ENCODE measurements at regions not wholly inside any gene's neighbourhood (a gene's known extent, or its start where the extent isn't known, plus 50 kb on each side); places are given as distances from the start of the nearest gene placed in this dataset.

DNA sequence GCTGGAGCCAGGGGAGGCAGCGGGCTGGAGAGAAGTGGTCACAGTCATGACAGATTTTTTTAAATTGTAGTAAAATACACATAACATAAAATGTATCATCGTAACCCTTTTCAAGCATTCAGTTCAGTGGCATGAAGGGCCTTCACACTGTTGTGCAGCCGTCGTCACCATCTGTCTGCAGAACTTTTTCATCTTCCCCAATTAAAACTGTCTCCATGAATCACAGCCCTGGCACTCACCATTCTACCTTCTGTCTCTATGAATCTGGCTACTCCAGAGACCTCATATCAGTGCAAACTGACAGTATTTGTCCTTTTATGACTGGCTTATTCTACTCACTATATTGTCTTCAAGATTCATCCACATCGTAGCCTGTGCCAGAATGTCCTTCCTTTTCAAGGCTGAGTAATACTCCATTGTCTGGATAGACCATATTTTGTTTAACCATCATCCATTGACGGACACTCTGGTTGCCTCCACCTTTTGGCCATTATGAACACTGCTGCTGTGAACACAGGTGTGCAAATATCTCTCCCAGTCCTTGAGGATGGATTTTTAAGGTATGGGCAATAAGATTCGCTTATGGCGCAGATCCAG lies 91.5 kb upstream of the NCOR2 start:
- TF ChIP-seq, protein P1, sequence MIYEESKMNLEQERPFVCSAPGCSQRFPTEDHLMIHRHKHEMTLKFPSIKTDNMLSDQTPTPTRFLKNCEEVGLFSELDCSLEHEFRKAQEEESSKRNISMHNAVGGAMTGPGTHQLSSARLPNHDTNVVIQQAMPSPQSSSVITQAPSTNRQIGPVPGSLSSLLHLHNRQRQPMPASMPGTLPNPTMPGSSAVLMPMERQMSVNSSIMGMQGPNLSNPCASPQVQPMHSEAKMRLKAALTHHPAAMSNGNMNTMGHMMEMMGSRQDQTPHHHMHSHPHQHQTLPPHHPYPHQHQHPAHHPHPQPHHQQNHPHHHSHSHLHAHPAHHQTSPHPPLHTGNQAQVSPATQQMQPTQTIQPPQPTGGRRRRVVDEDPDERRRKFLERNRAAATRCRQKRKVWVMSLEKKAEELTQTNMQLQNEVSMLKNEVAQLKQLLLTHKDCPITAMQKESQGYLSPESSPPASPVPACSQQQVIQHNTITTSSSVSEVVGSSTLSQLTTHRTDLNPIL (CRISPR knock-in tag; IDR thresholded peaks at IDR 0.05; ENCODE audit: low read depth), result no peak
- TF ChIP-seq ZFP30 (CRISPR knock-in tag; IDR thresholded peaks at IDR 0.05) (no peak), RARB (CRISPR knock-in tag; IDR thresholded peaks at IDR 0.05) (no peak), ZNF8 (CRISPR knock-in tag; IDR thresholded peaks at IDR 0.05) (no peak), GLIS3 (CRISPR knock-in tag; IDR thresholded peaks at IDR 0.05) (no peak), ZC3H10 (CRISPR knock-in tag; IDR thresholded peaks at IDR 0.05) (no peak), TCF4 (CRISPR knock-in tag; IDR thresholded peaks at IDR 0.05; ENCODE audit: borderline replicate concordance) (no peak), PPARA (CRISPR knock-in tag; IDR thresholded peaks at IDR 0.05; ENCODE audit: borderline replicate concordance) (no peak), ZFP3 (CRISPR knock-in tag; IDR thresholded peaks at IDR 0.05) (no peak)
- TF ChIP-seq, protein P2, sequence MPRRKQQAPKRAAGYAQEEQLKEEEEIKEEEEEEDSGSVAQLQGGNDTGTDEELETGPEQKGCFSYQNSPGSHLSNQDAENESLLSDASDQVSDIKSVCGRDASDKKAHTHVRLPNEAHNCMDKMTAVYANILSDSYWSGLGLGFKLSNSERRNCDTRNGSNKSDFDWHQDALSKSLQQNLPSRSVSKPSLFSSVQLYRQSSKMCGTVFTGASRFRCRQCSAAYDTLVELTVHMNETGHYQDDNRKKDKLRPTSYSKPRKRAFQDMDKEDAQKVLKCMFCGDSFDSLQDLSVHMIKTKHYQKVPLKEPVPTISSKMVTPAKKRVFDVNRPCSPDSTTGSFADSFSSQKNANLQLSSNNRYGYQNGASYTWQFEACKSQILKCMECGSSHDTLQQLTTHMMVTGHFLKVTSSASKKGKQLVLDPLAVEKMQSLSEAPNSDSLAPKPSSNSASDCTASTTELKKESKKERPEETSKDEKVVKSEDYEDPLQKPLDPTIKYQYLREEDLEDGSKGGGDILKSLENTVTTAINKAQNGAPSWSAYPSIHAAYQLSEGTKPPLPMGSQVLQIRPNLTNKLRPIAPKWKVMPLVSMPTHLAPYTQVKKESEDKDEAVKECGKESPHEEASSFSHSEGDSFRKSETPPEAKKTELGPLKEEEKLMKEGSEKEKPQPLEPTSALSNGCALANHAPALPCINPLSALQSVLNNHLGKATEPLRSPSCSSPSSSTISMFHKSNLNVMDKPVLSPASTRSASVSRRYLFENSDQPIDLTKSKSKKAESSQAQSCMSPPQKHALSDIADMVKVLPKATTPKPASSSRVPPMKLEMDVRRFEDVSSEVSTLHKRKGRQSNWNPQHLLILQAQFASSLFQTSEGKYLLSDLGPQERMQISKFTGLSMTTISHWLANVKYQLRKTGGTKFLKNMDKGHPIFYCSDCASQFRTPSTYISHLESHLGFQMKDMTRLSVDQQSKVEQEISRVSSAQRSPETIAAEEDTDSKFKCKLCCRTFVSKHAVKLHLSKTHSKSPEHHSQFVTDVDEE (CRISPR knock-in tag; IDR thresholded peaks at IDR 0.05), result no peak

All from SK-N-SH treated with all-trans-retinoic acid at 6 μM for 48 hours (cell line).